Naive thymus-derived CD4-positive, alpha-beta T cell (primary cell): ENCODE measurements at regions not wholly inside any gene's neighbourhood (a gene's known extent, or its start where the extent isn't known, plus 50 kb on each side); places are given as distances from the start of the nearest gene placed in this dataset.

Source experiments
- ATAC-seq: fragments of 150-1000 bp; cut with Tn5 transposase; 2 replicates; pipeline ENCODE4 v1.10.0; 2021; ENCODE audit warnings: mild to moderate bottlenecking, moderate library complexity
- CTCF ChIA-PET: fragments of 350-600 bp; sonication (Branson Sonifier 250); formaldehyde crosslinking; loops from one replicate; lab custom pipeline; 2021; ENCODE audit warnings: antibody characterized with exemption; lab: Charles Lee
- POLR2A ChIA-PET: fragments of 350-600 bp; sonication (Branson Sonifier 250); formaldehyde crosslinking; loops from one replicate; lab custom pipeline; 2021; ENCODE audit warnings: antibody characterized with exemption, inconsistent platforms; lab: Charles Lee
- DNase-seq, 9 donors: peaks; one replicate each; pipeline versions ENCODE4 v3.0.0 to v3.0.0-alpha.2; 2020 to 2022; ENCODE audit warnings: mixed read lengths in 1 of 9
- H3K27ac ChIP-seq: one replicate; pipeline ENCODE4 v1.7.0; 2013; ENCODE audit warnings: mild to moderate bottlenecking, low read depth, low read length, moderate library complexity
- H3K27me3 ChIP-seq, 2 donors: one replicate each; pipeline ENCODE4 v1.7.0; 2013; ENCODE audit warnings: low read length in 2 of 2, mild to moderate bottlenecking in 2 of 2, moderate library complexity in 2 of 2; ENCODE audit not compliant: control insufficient read depth in 2 of 2, insufficient read depth in 2 of 2
- H3K36me3 ChIP-seq, 3 experiments: 1 replicate in 2 of 3; 2 replicates in 1 of 3; pipeline ENCODE4 v1.7.0; 2013; ENCODE audit warnings: low read length in 3 of 3, mild to moderate bottlenecking in 3 of 3, moderate library complexity in 1 of 3; ENCODE audit not compliant: insufficient read depth in 3 of 3, control insufficient read depth in 2 of 3
- H3K4me1 ChIP-seq, 2 donors: one replicate each; pipeline ENCODE4 v1.7.0; 2013; ENCODE audit warnings: low read length in 2 of 2, mild to moderate bottlenecking in 2 of 2, moderate library complexity in 1 of 2; ENCODE audit not compliant: control insufficient read depth in 2 of 2, insufficient read depth in 2 of 2
- H3K4me3 ChIP-seq: 2 replicates; pipeline ENCODE4 v1.7.0; 2013; ENCODE audit warnings: mild to moderate bottlenecking, low read length
- H3K9me3 ChIP-seq, 3 experiments: 1 replicate in 2 of 3; 2 replicates in 1 of 3; pipeline ENCODE4 v1.7.0; 2013; ENCODE audit warnings: low read length in 3 of 3; ENCODE audit not compliant: control insufficient read depth in 2 of 3
- H3K27ac Mint-ChIP-seq, 9 donors: one replicate each; pipeline ENCODE4 v1.8.0; 2020 to 2022; ENCODE audit warnings: mixed read lengths in 9 of 9, mild to moderate bottlenecking in 8 of 9, moderate library complexity in 5 of 9, inconsistent platforms in 2 of 9
- H3K27me3 Mint-ChIP-seq, 5 donors: one replicate each; pipeline ENCODE4 v1.8.0; 2021 to 2022; ENCODE audit warnings: mixed read lengths in 5 of 5, mild to moderate bottlenecking in 1 of 5
- H3K36me3 Mint-ChIP-seq, 5 donors: one replicate each; pipeline ENCODE4 v1.8.0; 2020 to 2022; ENCODE audit warnings: mixed read lengths in 5 of 5, mild to moderate bottlenecking in 3 of 5, inconsistent platforms in 1 of 5
- H3K4me1 Mint-ChIP-seq, 7 donors: one replicate each; pipeline ENCODE4 v1.8.0; 2020 to 2022; ENCODE audit warnings: mixed read lengths in 7 of 7, mild to moderate bottlenecking in 3 of 7, inconsistent platforms in 1 of 7
- H3K4me3 Mint-ChIP-seq, 10 donors: one replicate each; pipeline ENCODE4 v1.8.0; 2020 to 2022; ENCODE audit warnings: mild to moderate bottlenecking in 10 of 10, mixed read lengths in 10 of 10, moderate library complexity in 6 of 10, inconsistent platforms in 2 of 10
- H3K9me3 Mint-ChIP-seq, 11 donors: one replicate each; pipeline ENCODE4 v1.8.0; 2020 to 2022; ENCODE audit warnings: mixed read lengths in 11 of 11, mild to moderate bottlenecking in 4 of 11, inconsistent platforms in 1 of 11, moderate library complexity in 1 of 11
- intact Hi-C, 2 donors: fragments of 100-400 bp; cut with micrococcal nuclease; formaldehyde crosslinking; loops; one replicate each; pipeline ENCODE4 v1.15.1; 2023

DNA sequence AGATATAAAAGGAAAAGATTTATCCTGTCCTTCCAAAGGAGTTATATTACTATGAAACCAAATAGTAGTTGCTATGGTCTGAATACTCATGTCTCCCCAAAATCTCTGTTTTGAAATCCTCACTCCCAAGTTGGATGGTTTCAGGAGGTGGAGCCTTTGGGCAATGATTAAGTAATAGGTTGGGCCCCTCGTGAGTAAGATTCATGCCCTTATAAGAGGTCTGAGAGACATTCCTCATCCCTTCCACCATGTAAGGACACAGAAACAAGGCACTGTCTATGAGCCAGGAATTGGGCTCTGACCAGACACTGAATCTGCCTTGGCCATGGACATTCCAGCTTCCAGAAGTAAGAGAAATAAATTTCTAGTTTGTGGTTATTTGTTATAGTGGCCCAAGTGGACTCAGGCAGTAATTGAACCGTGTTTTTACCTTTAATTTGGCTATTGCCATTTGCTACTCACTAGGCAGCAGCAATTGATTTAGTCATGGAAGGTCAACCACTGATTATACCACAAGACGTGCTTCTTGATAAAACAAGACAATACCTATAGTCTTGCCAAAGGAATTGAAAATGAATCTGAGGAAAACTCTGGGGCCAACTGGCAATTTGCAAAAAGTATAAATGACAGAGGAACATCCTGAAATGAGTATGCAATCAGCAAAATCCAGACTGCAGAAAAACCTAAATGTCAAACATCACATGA is 717.4 kb upstream of the SPRY2 start:
- intact Hi-C loops: no loop called here
- Histone ChIP-seq H3K4me1 (no peaks in the 10 kb centered on the region), H3K27me3 (no peaks in the 10 kb centered on the region), H3K36me3 (no peaks in the 10 kb centered on the region), H3K9me3 (no peaks in the 10 kb centered on the region), H3K4me3 (no peak overlapping the region), H3K27ac (no peak overlapping the region)
- no peak overlapping the region for H3K4me3 Mint-ChIP-seq
- CTCF ChIA-PET: no interaction called here
- no peaks in the 10 kb centered on the region for H3K36me3 Mint-ChIP-seq
- POLR2A ChIA-PET: no interaction called here
- H3K9me3 Mint-ChIP-seq: peaks cover 0 to 4% (median 0%) of the 10 kb centered on the region in 11 donors
- no peak for ATAC-seq
- no peak overlapping the region for H3K27ac Mint-ChIP-seq
- no peak for DNase-seq
- H3K27me3 Mint-ChIP-seq: no peaks in the 10 kb centered on the region
- H3K4me1 Mint-ChIP-seq: no peaks in the 10 kb centered on the region

DNA sequence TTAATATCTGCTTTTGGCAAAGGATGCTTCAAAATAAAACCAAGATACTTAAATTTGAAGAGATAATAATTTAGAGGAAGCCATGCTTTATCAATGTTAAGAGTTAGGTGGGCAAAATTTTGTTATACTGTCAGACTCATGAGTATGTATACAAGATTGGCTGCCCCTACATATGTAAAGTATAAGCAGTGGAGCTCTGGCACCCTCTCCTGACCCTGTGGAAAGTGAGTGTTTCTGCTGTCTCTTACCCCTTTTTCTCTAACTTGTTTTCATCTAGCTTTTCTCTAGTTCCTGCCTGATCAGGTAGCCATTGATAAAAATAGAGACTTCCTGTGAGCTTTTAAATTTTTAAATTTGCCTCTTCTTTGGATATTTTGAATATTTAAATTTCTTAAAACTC is 710.9 kb upstream of the SPRY2 start:
- H3K4me1 Mint-ChIP-seq: no peaks in the 10 kb centered on the region
- no peaks in the 10 kb centered on the region for H3K27me3 Mint-ChIP-seq
- H3K36me3 ChIP-seq: no peaks in the 10 kb centered on the region
- no peaks in the 10 kb centered on the region for H3K4me1 ChIP-seq
- H3K4me3 Mint-ChIP-seq: no peak overlapping the region
- CTCF ChIA-PET: no interaction called here
- intact Hi-C loops: no loop called here
- no peak for ATAC-seq
- no peak for DNase-seq
- H3K27ac Mint-ChIP-seq: no peak overlapping the region
- H3K9me3 ChIP-seq: no peaks in the 10 kb centered on the region
- no peaks in the 10 kb centered on the region for H3K27me3 ChIP-seq
- peaks cover 0 to under 1% (median 0%) of the 10 kb centered on the region in 11 donors for H3K9me3 Mint-ChIP-seq
- POLR2A ChIA-PET: no interaction called here
- H3K4me3 ChIP-seq: no peak overlapping the region
- no peaks in the 10 kb centered on the region for H3K36me3 Mint-ChIP-seq
- no peak overlapping the region for H3K27ac ChIP-seq

DNA sequence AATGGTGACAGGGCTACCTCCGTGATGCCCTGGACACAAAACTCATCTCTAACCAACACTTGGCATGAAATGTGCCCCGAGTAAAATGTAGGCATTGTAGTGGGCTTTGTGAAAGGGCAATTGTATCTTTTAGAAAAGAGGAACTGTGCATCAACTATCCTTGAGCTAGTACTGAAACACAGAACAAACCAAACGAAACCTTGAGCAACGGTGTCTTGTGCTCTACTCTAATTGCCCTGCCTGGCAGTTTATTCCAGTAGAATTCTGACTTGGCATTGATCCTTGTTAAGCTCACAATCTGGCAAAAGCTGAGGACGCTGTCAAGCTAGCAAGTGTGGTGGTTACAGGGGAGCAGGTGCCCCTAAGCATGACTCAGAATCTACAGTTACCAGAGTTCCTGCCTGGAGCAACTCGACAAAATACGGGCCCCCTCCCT is 707.1 kb upstream of the SPRY2 start:
- no peaks in the 10 kb centered on the region for H3K27me3 ChIP-seq
- DNase-seq (no peak), ATAC-seq (no peak)
- peaks cover 0 to 4% (median 0%) of the 10 kb centered on the region in 11 donors for H3K9me3 Mint-ChIP-seq
- no peaks in the 10 kb centered on the region for H3K36me3 Mint-ChIP-seq
- CTCF ChIA-PET: no interaction called here
- no peaks in the 10 kb centered on the region for H3K4me1 ChIP-seq
- POLR2A ChIA-PET: no interaction called here
- no peaks in the 10 kb centered on the region for H3K9me3 ChIP-seq
- H3K27ac Mint-ChIP-seq: no peak overlapping the region
- H3K4me1 Mint-ChIP-seq: no peaks in the 10 kb centered on the region
- intact Hi-C loops: no loop called here
- H3K27ac ChIP-seq: no peak overlapping the region
- H3K27me3 Mint-ChIP-seq: no peaks in the 10 kb centered on the region
- H3K4me3 ChIP-seq: no peak overlapping the region
- H3K4me3 Mint-ChIP-seq: no peak overlapping the region
- no peaks in the 10 kb centered on the region for H3K36me3 ChIP-seq

DNA sequence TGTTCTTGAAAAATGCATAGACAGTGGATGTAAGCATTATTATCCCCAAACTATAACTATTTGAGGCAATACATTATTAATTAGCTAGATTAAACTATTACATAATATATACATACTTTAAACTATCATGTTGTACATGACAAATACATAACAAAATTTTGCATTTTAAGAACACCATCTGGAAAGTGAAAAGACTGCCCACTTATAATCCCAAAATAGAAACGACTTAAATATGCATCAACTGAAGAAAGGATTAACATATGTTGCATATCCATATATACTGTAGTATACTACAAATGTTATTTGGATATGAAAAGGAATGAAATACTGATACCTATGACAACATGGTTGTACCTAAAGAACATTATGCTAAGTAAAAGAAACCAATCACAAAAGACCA is 700.8 kb upstream of the SPRY2 start:
- Histone ChIP-seq H3K4me1 (no peaks in the 10 kb centered on the region), H3K36me3 (no peaks in the 10 kb centered on the region), H3K4me3 (no peak overlapping the region), H3K27ac (no peak overlapping the region), H3K9me3 (no peaks in the 10 kb centered on the region), H3K27me3 (no peaks in the 10 kb centered on the region)
- peaks cover 0 to 23% (median 3%) of the 10 kb centered on the region in 11 donors for H3K9me3 Mint-ChIP-seq
- H3K27me3 Mint-ChIP-seq: no peaks in the 10 kb centered on the region
- DNase-seq (no peak), ATAC-seq (no peak)
- ChIA-PET CTCF (no interaction called here), POLR2A (no interaction called here)
- no peaks in the 10 kb centered on the region for H3K36me3 Mint-ChIP-seq
- H3K27ac Mint-ChIP-seq: no peak overlapping the region
- H3K4me3 Mint-ChIP-seq: no peak overlapping the region
- no peaks in the 10 kb centered on the region for H3K4me1 Mint-ChIP-seq
- intact Hi-C loops: no loop called here

DNA sequence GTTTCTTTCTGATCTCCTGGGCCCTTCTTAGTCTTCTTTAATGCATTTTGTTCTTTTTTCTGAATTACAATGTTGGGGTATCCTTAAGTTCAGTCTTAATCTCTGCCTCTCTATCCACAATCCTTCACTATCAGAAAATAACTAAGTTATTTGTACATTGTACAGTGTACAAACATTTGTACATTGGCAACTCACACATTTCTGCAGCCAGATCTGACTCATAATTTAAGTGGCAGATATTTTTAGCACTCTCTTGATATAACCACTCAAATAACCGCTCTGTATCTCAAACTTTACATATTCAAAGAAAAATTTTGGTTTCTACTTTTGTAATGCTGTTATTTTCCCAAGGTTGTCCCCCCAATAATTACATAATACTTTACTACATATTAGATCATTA is 691.1 kb upstream of the SPRY2 start:
- ATAC-seq (no peak), DNase-seq (no peak)
- H3K4me1 Mint-ChIP-seq: no peaks in the 10 kb centered on the region
- ChIA-PET POLR2A (no interaction called here), CTCF (no interaction called here)
- no peaks in the 10 kb centered on the region for H3K36me3 ChIP-seq
- no peaks in the 10 kb centered on the region for H3K4me1 ChIP-seq
- H3K36me3 Mint-ChIP-seq: no peaks in the 10 kb centered on the region
- H3K27ac ChIP-seq: no peak overlapping the region
- no peaks in the 10 kb centered on the region for H3K9me3 ChIP-seq
- peaks cover 0 to 26% (median 5%) of the 10 kb centered on the region in 11 donors for H3K9me3 Mint-ChIP-seq
- H3K27ac Mint-ChIP-seq: no peak overlapping the region
- no peak overlapping the region for H3K4me3 ChIP-seq
- no peaks in the 10 kb centered on the region for H3K27me3 ChIP-seq
- H3K27me3 Mint-ChIP-seq: no peaks in the 10 kb centered on the region
- intact Hi-C loops: no loop called here
- no peak overlapping the region for H3K4me3 Mint-ChIP-seq

DNA sequence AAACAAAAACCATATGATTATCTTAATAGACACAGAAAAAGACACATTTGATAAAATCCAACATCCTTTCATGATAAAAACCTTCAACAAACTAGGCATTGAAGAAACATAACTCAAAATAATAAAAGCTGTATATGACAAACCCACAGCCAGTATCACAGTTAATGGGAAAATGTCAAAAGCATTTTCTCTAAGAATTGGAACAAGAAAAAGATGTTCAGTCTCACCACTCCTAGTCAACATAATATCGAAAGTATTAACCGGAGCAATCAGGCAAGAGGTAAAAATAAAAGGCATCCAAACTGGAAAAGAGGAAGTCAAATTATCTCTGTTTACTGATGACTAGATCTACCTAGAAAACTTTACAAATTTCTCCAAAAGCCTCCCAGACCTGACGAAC is 684.2 kb upstream of the SPRY2 start:
- ChIA-PET CTCF (no interaction called here), POLR2A (no interaction called here)
- Histone ChIP-seq H3K4me3 (no peak overlapping the region), H3K9me3 (peaks cover 0 to 14% (median 0%) of the 10 kb centered on the region in 3 experiments), H3K4me1 (no peaks in the 10 kb centered on the region), H3K27me3 (no peaks in the 10 kb centered on the region), H3K36me3 (no peaks in the 10 kb centered on the region), H3K27ac (no peak overlapping the region)
- Mint-ChIP-seq H3K27me3 (no peaks in the 10 kb centered on the region), H3K4me3 (no peak overlapping the region), H3K4me1 (no peaks in the 10 kb centered on the region), H3K27ac (no peak overlapping the region), H3K9me3 (peaks cover 0 to 25% (median 11%) of the 10 kb centered on the region in 11 donors), H3K36me3 (no peaks in the 10 kb centered on the region)
- intact Hi-C loops: no loop called here
- DNase-seq: no peak
- no peak for ATAC-seq

DNA sequence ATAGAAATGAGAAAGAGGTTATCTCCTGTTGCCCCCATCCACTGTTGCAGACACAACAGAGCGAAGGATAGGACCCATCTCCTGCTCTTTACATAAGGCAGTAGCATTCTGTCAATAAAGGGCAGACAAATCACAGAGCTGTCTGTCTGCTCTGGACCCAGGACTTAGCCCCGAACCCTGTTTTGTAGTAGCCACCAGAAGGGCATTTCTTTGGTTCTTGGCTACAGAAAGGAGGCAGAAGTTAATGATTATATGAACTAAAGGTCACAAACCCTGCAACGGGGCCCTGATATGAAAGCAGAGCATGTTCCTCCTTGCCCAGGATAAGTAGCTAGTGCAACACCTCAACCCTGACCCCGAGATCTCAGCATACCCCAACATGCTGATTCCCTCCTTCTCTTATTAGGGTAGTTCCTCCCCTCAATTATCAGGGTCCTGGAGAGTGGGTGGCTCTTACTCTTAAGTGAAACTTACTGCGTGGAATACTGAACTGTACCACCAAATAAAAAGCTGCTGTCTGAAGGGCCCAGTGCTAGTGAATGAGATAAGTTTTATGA is 680.4 kb upstream of the SPRY2 start:
- Histone ChIP-seq H3K4me1 (no peaks in the 10 kb centered on the region), H3K27me3 (no peaks in the 10 kb centered on the region), H3K27ac (no peak overlapping the region), H3K9me3 (peaks cover 0 to 14% (median 0%) of the 10 kb centered on the region in 3 experiments), H3K4me3 (no peak overlapping the region), H3K36me3 (no peaks in the 10 kb centered on the region)
- DNase-seq (no peak), ATAC-seq (no peak)
- H3K4me1 Mint-ChIP-seq: no peaks in the 10 kb centered on the region
- ChIA-PET CTCF (no interaction called here), POLR2A (no interaction called here)
- no peaks in the 10 kb centered on the region for H3K27me3 Mint-ChIP-seq
- no peak overlapping the region for H3K4me3 Mint-ChIP-seq
- H3K27ac Mint-ChIP-seq: no peak overlapping the region
- peaks cover 0 to 25% (median 9%) of the 10 kb centered on the region in 11 donors for H3K9me3 Mint-ChIP-seq
- no peaks in the 10 kb centered on the region for H3K36me3 Mint-ChIP-seq
- intact Hi-C loops: no loop called here
